GM21786 (cell line): ENCODE measurements at regions not wholly inside any gene's neighbourhood (a gene's known extent, or its start where the extent isn't known, plus 50 kb on each side); places are given as distances from the start of the nearest gene placed in this dataset.
"Not testable (repeated sequence)": the region's sequence is repeated elsewhere in the genome, so short reads cannot be mapped to it uniquely, and the experiment has no call there.

Source experiments
- ATAC-seq: cut with Tn5 transposase; IDR thresholded peaks from one replicate; pipeline ENCODE4 v1.9.1; 2021; ENCODE audit not compliant: unreplicated experiment

DNA sequence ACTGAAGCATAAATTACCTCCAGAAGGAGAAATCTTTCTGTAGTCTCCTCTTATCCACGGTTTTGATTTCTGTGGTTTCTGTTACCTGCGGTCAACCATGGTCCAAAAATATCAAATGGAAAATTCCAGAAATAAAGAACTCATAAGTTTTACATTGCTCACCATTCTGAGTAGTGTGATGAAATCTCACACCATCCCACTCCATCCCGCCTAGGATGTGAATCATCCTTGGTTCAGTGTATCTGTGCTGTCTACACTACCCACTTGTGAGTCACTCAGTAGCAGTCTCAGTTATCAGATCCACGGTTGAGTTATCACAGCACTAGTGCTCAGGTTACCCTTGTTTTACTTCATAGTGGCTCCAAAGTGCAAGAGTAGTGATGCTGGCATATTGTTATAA lies 371.2 kb downstream of the NFIB start:
- ATAC-seq, result no peak

DNA sequence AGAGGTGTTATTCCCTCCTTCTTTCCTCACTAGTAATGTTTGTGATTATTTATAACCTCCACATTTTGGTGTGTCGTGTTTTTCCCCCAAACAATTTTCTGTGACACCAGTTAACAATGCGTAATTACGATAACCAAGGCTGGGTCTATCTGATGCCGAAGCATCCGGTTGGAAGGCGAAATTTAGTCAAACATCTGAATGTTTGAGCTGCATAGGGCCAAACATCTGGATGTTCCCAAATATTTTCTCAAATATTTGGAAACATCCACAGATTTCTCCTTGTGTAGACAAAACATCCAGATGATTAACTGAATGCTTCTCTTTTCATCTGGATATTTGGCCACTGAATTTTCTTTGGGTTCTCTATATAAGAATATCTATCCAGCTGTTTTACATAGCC lies 371.7 kb downstream of the NFIB start:
- ATAC-seq, result no peak

DNA sequence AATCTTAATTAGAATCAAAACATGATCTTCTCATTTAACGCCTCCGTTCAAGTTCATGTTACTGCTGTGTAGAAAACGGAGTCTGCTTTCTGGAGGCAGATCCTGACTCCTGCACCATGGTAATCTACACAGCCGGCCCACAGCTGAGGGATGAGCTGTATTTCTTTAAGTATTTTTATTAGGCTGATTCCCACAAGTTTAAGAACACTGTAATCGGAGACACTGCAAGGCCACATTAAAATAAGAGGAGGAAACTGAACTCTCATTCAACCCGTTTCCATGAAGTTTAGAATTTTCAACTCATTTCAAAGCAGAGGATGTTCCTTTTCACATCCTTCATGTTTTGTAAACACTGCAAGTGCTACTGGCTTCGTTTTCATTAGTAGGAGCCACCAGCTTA lies 372.2 kb downstream of the NFIB start:
- ATAC-seq, result no peak

DNA sequence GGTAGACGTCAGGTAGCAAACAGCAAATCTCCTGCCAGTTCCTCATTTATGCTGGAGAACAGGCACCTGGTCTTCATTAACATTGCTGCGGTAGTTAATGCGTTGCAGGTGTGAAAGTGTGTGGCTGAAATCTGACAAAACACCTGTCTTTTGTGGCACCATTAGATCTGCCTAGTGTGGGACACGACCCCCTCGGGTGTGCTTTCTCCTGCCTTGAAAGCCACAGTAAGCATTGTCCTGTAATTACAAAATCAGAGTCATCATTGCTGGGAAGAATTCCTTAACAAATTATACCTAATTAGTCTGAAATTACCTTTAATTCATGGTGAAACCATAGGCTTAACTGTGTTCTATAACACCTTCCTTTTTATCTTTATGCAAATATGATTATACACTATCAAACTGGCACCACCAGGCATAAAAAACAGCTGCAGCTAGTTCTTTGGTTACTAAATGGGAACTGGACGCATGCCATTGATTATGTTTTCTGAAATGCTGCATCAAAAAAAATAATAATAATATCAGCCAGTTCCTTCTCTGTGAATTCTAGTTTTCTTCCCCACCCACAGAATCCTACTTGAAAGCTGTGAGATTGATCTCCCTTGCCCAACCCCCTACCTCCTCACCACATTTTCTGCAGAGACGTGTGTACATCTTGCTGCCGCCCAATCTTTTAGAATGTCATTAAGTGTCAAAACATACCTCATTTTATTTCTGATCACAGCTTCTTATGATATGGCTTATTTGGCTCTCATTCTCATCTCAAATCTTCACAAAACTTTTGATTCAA lies 374.0 kb downstream of the NFIB start:
- no peak for ATAC-seq

DNA sequence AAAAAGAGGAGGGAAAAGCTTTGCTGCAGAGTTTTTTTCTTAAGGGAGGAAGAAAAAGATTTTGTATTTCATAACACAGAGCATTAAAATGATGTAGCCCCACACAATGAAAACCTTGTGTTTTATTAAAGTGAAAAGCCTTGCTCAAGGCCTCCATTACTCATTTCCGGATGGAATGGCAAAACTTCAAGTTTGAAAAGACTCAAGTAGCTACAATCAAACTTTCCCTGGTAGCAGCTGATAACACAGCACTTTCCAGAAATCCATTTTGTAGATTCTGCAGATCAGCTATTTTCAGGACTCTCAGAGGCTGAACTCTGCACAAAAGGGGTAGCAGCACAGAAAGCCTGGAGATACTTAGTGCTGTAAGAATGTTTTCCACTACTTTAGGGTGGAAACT lies 374.8 kb downstream of the NFIB start:
- ATAC-seq, result no peak

DNA sequence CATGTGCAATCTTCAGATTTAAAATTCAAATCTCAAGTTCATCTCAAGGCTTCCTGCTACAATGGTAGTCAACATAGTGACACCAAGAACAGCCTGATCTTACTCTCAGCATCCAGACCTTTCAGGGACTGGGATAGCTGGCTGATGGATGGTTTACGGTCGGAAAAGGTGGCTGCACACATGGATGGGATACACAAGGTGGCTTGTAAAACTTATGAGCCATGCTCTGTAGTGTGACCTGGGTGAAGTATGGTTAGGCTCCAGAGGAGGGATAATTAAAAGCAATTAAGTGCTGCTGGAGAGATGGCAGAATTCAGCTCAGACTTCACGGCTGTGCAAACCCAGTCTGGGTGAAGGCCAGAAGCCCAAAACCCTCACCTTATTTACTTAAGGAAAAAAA lies 379.5 kb downstream of the NFIB start:
- ATAC-seq, result no peak

DNA sequence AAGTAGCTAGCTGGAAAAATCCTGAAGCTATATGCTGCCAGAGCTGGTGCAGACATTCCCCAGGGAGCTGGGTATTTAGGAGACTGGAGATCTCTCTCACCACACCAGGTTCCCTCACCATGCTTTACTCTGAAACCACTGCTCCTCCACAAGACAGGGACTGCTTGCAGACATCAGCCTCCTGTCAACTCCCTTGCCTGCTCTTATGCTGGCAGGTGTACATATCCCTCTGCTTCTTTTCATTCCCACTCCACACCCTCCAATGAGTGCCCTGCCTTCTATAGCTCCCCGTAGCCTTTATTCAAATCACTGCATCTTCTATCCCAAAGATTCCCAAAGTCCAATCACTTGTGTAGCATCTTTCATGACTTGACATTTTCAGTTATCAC lies 380.7 kb downstream of the NFIB start:
- ATAC-seq, result no peak

DNA sequence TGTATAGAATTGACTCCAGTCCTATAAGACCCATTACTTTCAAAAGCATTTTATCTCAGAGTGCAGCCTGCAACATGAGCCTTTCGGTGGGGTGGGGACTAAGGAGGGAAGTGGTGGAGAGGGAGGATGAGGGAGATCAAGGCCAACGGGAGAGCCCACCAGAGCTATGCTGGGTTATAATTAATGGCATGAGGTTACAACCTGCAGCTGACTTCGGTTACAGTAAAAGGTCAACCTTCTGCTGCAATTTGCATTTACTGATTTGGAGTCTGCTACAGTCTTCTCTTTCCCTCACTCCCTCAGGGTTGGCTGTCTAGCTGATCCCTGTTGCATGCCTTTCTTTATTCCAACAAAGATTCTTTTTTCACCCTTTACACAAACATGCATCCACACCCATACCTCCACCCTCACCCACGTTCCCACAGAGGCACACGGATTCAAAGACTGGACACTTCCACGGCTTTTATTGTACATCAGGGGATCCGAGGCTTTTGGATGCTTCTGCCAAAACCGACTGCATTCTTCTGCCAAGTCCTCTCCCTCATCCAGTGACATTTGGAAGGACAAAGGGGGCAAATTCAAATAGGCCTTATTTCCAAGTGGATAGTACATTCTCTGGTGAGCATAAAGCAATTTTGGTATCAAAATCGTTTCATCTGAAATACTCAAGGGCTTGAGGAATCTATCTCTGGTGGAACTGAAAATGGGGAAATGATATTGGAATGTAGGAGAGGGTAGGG lies 381.2 kb downstream of the NFIB start:
- ATAC-seq, result no peak

DNA sequence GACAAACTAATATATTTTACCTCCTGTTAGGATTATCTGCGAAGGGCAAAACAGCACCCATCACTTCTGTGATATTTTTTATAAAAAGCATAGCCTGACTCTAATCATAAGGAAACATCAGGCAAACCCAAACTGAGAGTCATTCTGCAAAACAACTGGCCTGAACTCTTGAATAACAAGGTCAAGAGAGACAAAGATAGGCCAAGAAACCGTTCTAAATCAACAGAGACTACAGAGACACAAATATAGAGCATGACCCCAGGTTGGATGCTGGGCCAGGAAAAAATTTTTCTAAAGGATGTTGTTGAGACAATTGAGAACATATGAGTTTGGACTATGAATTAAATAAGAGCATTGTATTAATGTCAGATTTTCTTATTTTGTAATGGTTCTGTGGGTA lies 384.9 kb downstream of the NFIB start:
- no peak for ATAC-seq

DNA sequence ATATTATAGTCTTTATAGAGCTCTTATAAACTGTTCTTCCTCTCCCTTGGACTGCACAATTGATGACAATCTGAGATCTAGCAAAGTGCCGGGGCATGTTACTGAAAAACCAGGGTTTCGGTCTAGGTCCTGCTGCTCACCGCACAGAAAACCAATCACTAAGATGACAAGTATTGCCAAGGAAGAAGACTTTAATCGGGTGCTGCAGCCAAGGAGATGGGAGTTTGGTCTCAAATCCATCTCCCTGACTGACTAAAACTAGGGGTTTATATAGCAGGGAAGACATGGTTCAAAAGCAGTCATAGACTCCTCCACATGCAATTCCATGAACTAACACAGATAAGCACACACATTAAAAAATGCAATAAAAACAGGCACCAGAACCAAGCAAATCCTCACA lies 390.6 kb downstream of the NFIB start:
- ATAC-seq, result no peak

DNA sequence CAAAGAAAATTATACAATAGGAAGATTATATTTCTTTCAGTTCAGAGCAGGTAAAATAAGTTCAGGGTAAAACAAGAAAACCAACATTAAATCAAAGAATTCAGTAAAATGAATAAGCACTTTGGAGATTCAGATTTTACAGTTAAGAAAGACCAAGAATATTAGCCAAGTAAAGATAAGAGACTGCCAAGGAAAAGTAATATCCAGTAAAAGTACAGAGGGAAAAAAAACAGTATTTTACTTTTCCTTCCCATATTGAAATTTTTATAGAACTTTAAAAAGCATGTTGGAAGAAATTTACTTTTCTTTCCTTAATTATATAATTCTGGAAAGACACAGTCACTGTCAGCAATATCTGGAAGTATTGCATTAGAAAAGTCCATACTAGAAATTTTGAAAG lies 393.4 kb downstream of the NFIB start:
- no peak for ATAC-seq

DNA sequence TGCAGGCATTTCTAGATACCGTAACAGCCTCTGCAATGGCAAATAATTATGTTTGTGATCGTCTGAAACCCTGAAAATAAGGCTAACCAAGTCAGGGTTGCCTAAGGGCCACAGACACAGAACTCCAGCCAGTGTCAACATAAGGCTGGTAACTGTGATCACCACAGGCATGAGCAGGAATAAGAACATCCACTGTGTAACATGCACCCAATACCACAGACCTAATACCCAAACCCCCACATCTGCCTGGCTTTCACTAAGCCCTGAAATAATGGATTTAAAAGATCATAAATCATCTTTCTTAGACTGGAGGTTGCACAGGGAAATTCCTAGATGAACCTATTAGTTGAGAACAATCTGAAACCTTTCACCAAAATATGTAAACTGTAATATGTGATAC lies 394.5 kb downstream of the NFIB start:
- ATAC-seq, result no peak

DNA sequence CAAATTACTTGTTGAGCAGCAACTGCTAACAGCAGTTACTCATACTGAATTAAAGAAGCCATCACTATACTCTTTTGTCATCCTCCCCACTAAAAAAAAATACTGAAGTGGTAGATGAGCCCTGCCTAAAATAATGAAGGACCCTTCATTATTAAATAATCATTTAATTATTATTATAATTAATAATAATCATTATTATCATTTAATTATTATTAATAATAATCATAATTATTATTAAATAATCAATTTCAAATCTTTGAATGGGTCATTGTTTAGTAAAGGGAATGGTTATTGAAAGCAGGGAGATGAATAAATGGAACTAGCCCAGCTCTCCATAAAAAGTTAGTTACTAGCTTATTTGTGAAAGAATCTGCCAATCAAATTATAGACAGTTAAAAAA lies 396.4 kb downstream of the NFIB start:
- no peak for ATAC-seq

DNA sequence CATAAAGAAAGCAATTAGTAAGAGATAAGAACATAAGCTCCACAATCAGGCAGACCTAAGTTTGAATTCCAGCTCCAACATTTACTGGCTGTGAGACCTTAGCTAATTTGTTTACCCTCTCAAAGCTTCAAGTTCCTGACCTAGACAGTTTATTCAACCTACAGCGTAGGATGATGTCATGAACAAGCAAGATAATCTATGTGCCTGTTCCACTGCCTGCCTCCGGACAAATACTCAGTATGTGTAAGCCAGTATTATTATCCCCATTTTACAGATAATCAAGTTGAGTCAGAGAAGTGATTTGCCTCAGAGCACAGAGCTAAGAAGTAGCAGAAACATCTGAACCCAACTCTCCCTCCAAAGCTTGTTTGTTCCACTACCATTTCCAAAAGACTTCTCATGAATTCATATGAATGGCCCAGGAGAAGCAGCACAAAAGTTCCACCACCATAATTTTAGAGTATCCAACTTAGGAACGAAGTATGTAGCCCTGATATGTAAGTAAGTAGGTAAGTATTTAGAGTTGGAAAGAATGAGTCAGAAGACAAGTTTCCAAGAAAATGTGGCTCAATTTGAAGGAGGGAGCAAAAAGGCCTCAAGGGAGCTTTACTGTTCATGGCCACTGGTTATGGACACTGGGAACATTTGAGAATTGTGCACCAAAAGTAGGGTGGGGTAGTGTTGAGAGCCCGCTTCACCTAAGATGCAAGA lies 398.2 kb downstream of the NFIB start:
- ATAC-seq, result no peak

DNA sequence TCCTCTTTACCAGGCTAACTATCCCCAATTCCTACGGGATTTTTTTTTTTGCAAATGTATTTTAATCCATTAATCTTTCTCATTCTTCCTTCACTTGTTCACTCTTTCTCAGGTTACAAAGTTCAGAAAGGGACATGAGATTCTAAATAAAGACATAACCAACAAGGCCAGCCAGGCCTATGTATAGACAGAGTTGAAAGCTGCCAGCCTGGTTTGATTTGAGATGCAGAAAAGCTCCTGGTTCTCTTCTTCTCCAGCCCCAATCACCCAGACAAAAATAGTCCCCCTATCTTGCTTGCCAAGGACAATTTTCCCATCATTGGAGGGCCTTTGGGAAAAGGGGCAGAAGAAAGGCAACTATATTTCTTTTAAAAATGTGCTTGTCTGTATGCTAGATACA lies 398.8 kb downstream of the NFIB start:
- ATAC-seq, result no peak

DNA sequence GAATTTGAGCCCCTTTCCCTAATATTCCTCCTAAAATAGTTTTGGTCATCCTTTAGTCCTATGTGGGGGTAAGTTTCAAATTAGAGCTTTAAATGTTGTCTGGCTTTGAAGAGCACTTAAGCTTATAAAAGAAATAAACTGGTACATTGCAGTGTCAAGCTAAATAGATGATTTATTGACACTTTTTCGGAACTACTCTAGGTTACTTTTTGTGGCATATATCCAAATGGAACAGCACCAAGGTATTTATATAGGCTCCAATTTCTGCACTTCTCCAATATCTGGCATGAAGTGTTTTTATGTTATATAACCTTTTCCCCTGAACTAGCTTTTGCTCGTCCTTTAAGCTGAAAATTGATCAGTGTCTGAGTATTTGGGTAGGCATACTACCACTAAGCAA lies 402.5 kb downstream of the NFIB start:
- no peak for ATAC-seq

DNA sequence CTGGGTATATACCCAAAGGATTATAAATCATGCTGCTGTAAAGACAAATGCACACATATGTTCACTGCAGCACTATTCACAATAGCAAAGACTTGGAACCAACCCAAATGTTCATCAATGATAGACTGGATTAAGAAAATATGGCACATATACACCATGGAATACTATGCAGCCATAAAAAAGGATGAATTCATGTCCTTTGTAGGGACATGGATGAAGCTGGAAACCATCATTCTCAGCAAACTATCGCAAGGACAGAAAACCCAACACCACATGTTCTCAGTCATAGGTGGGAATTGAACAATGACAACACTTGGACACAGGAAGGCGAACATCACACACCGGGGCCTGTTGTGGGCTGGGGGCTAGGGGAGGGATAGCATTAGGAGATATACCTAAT lies 406.1 kb downstream of the NFIB start:
- ATAC-seq, result not testable (repeated sequence)

DNA sequence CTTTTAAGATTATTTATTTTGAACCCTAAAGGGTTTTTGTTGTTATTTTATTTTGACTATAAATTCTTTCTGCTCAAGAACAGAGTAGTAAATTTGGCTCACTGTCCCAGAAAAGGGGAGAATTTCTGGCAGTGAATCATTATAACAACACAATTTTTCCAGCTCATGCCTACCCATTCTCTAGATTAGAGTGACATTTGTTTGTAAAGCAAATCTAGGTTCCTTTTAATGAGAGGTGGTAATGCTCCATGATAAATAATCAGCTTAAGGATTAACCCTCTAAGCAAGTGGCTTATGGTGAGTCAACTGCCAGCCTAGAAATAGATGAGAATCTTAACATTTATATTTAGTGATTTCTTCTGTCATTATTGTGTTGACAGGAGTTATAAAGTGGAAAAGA lies 409.2 kb downstream of the NFIB start:
- no peak for ATAC-seq

DNA sequence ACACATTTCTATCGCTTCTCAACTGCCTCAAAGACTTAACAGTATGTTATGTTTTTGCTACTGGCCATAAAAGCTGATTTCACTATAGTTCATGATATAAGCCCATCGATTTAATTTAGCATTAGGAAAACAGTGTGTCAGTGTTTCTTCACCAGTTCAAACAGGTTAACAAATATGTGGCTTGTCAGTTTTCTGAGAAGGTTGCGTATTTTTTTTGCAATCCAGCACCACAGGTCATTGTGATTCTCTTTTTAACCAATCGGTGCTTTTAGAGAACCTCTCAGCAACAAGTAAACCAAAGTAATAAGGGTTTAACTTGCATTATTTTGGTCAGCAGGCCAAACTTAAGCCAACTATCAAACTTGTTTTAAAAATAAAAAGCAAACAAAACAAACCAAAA lies 409.6 kb downstream of the NFIB start:
- ATAC-seq, result no peak

DNA sequence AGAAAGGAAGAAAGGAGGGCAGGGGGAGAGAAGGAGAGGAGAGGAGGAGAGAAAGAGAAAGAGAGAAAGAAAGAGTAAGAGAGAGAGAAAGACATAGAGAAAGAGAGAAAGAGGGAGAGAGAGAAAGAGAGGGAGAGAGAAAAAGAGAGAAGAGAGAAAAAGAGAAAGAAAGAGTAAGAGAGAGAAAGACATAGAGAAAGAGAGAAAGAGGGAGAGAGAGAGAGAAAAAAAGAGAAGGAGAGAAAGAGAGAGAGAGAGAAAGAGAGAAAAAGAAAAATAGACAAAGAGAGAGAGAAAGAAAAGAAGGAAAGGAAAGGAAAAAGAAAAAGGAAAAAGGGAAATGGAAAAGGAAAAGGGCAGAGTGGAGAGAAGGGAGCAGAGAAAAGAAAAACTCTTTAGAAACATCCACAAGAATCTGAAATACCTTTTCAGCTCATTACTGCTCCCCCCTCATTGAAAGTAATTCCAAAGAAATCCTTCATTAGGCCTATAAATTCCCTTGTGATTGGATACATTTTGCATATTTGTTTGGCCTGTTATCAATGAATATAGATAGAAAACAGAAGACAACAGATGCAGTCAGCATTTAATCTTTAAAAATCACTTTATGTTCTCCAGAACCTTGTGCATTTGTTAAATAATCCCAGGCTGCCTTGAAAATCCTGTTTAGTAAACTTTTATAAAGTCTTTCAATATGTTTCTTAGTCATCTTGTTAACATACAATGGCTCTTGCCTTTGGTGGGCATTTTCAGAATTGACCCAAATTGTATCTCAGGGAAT lies 411.5 kb downstream of the NFIB start:
- no peak for ATAC-seq

DNA sequence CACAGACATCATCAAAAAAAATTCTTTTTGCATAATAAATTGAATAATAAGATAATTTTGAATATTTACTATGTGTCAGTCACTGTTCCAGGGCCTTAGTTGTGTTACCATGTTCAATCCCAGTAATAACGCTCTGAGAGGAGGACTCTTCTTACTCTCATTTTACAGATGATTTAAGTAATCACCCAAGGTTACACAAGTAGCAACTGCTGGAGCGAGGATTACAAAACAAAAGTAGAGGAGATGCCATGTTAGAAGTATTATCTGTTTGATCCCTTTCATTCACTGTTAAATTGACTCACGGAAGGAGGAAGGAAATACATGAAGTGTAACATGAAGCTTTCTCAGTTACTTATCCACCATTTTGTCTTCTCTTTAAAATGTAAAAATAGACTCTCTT lies 412.8 kb downstream of the NFIB start:
- no peak for ATAC-seq
